Ovary (tissue), 7 donors: ENCODE measurements at regions not wholly inside any gene's neighbourhood (a gene's known extent, or its start where the extent isn't known, plus 50 kb on each side); places are given as distances from the start of the nearest gene placed in this dataset.

Source experiments
- DNase-seq, 5 donors: peaks; one replicate each; pipeline ENCODE4 v3.0.0-alpha.2; 2019 to 2020
- H3K27ac ChIP-seq, 2 donors: fragments of 200-600 bp; one replicate each; pipeline versions ENCODE4 v1.5.1 to v1.8.0; 2019 to 2022
- H3K27me3 ChIP-seq: fragments of 200-600 bp; one replicate; pipeline ENCODE4 v1.8.0; 2022
- H3K36me3 ChIP-seq: fragments of 200-600 bp; sonication (generic); one replicate; pipeline ENCODE4 v1.5.1; 2019
- H3K4me1 ChIP-seq: one replicate; pipeline ENCODE4 v1.8.1; 2013; ENCODE audit warnings: mild to moderate bottlenecking, moderate library complexity; ENCODE audit not compliant: insufficient read depth
- H3K4me3 ChIP-seq: fragments of 200-600 bp; sonication (generic); one replicate; pipeline ENCODE4 v1.5.1; 2017
- H3K9me3 ChIP-seq, 2 donors: fragments of 200-600 bp in 1 of 2; sonication (generic) in 1 of 2; one replicate each; pipeline versions ENCODE4 v1.5.1 to v1.8.1; 2013 to 2019; ENCODE audit warnings: mild to moderate bottlenecking in 1 of 2, moderate library complexity in 1 of 2
- CTCF ChIP-seq, 3 donors: fragments of 450-650 bp in 2 of 3; fragments of 200-600 bp in 1 of 3; IDR thresholded peaks; one replicate each; pipeline versions ENCODE4 v1.5.1 to v1.8.0; 2016 to 2022; ENCODE audit warnings: antibody characterized with exemption in 3 of 3, mild to moderate bottlenecking in 1 of 3
- EP300 ChIP-seq: sonication (generic); formaldehyde crosslinking; IDR thresholded peaks from one replicate; pipeline ENCODE4 v1.6.1; 2017; ENCODE audit warnings: antibody characterized with exemption
- POLR2A ChIP-seq: fragments of 450-650 bp; IDR thresholded peaks from one replicate; pipeline ENCODE4 v1.6.1; 2017; ENCODE audit warnings: antibody characterized with exemption, mild to moderate bottlenecking, moderate library complexity
- WGBS, 3 donors: extraction: QIAGEN DNeasy Blood & Tissue Kit in 1 of 3; methylation state at CpG; one replicate each; pipeline versions ENCODE4 v1.1.5 to v1.1.7; 2013 to 2017; 5-methylcytosine and 5-hydroxymethylcytosine counted together
- intact Hi-C, 4 donors: fragments of 100-400 bp; cut with DNase I; formaldehyde crosslinking; loops; one replicate each; pipeline versions ENCODE4 v1.11.0 to v1.15.1; 2022 to 2023
- donor health status: DM: no; HTN: no; CAD: no; lungs with moderate emphysema.
- donor health status: DM: no; HTN: no; CAD: no.
- donor health status: Bipolar disorder and iron deficiency.
- donor health status: DM: no; HTN: no; CAD: no.
- donor health status: DM: yes; HTN: yes; CAD: no.

DNA sequence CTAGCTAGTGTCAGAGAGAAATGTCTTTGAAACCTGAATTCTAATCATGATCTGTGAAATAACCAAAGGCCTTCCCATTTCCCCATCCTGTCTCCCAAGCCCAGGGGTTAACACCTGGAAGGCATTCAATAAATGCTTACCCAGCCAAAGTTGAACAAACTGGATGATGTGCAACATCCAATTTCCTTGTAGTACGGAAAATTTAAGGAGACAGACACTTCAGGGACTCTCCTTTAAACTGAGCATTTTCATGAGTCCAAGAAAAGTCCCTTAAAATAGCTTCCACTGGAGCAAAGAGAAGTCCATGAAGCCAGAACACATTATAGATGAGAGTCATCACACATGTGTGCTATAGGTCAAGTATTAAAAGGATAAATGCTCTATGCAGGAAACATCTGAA is 271.2 kb downstream of the RAB28 start:
- intact Hi-C loops = no loop called here
- Histone ChIP-seq H3K4me3 (no peak overlapping the region), H3K36me3 (no peaks in the 10 kb centered on the region), H3K9me3 (no peaks in the 10 kb centered on the region), H3K27me3 (no peaks in the 10 kb centered on the region), H3K27ac (no peak overlapping the region), H3K4me1 (no peaks in the 10 kb centered on the region)
- TF ChIP-seq CTCF (IDR thresholded peaks at IDR 0.05) = no peak
- TF ChIP-seq EP300 = no peak
- no peak for DNase-seq
- 85 to 93% (median 87%) methylated on average over 1 of the region's 1 CpG for WGBS, 3 donors

DNA sequence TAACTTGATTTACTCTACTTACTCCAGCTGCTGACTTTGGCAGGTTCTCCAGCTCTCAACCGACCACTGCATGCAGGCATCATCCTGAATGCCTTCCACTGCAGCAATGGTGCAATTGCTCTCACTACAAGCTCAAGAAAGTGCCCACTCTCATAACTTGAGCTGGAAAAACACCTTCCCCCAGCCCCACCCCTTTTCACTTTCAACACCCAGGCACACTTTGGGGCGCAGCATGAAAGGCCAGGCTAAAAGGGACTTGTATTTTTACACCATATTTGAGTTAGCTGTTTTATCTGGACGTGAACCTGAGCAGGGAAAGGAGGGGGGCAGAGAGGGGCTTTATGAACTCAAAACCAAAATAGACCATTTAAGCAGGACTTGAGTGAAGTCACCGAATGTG is 274.5 kb downstream of the RAB28 start:
- Histone ChIP-seq H3K4me3 (no peak overlapping the region), H3K27me3 (no peaks in the 10 kb centered on the region), H3K9me3 (no peaks in the 10 kb centered on the region), H3K4me1 (no peaks in the 10 kb centered on the region), H3K36me3 (no peaks in the 10 kb centered on the region), H3K27ac (no peak overlapping the region)
- TF ChIP-seq POLR2A = no peak
- no peak for TF ChIP-seq EP300
- no peak for TF ChIP-seq CTCF (IDR thresholded peaks at IDR 0.05)
- no peak for DNase-seq
- WGBS, 3 donors = 66 to 76% (median 70%) methylated on average over 4 of the region's 4 CpGs
- intact Hi-C loops = no loop called here

- H3K4me3 ChIP-seq = no peak overlapping the region
- H3K27me3 ChIP-seq = no peaks in the 10 kb centered on the region
- intact Hi-C loops = no loop called here
- TF ChIP-seq POLR2A = no peak
- no peak for TF ChIP-seq CTCF (IDR thresholded peaks at IDR 0.05)
- no peaks in the 10 kb centered on the region for H3K4me1 ChIP-seq
- WGBS, 3 donors = 89 to 95% (median 90%) methylated on average over 3 of the region's 3 CpGs
- H3K9me3 ChIP-seq = no peaks in the 10 kb centered on the region
- H3K36me3 ChIP-seq = no peaks in the 10 kb centered on the region
- no peak for DNase-seq
- H3K27ac ChIP-seq = no peak overlapping the region
These were observed 275.5 kb downstream of the RAB28 start for GRCh38 chr4:13208558-13209193.

DNA sequence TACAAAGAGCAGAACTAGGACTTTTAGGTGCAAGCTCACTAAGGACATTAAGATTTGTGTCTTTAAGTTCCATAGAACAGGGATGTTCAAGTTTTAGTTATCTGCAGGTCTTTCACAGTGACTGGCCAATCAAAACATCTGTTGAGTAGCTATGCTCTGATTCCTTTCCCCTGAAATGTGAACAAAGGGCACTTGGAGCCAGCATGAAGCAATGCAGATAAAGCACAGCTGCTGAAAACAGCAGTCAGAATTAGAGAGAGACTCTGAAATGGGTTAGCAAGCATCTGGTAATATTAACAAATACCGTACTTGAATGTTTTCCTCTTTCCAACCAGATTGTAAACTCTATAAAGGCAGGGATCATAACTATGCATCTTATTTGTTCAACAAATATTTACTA is 276.9 kb downstream of the RAB28 start:
- no peak for DNase-seq
- H3K36me3 ChIP-seq = no peaks in the 10 kb centered on the region
- no peaks in the 10 kb centered on the region for H3K27me3 ChIP-seq
- no peak overlapping the region for H3K27ac ChIP-seq
- 30 to 55% (median 49%) methylated on average over 1 of the region's 1 CpG for WGBS, 3 donors
- TF ChIP-seq CTCF (IDR thresholded peaks at IDR 0.05) (no peak), POLR2A (no peak), EP300 (no peak)
- intact Hi-C loops = no loop called here
- H3K9me3 ChIP-seq = no peaks in the 10 kb centered on the region
- H3K4me1 ChIP-seq = no peaks in the 10 kb centered on the region
- no peak overlapping the region for H3K4me3 ChIP-seq
